ENCODE measurements at regions not wholly inside any gene's neighbourhood (a gene's known extent, or its start where the extent isn't known, plus 50 kb on each side); places are given as distances from the start of the nearest gene placed in this dataset.

DNA sequence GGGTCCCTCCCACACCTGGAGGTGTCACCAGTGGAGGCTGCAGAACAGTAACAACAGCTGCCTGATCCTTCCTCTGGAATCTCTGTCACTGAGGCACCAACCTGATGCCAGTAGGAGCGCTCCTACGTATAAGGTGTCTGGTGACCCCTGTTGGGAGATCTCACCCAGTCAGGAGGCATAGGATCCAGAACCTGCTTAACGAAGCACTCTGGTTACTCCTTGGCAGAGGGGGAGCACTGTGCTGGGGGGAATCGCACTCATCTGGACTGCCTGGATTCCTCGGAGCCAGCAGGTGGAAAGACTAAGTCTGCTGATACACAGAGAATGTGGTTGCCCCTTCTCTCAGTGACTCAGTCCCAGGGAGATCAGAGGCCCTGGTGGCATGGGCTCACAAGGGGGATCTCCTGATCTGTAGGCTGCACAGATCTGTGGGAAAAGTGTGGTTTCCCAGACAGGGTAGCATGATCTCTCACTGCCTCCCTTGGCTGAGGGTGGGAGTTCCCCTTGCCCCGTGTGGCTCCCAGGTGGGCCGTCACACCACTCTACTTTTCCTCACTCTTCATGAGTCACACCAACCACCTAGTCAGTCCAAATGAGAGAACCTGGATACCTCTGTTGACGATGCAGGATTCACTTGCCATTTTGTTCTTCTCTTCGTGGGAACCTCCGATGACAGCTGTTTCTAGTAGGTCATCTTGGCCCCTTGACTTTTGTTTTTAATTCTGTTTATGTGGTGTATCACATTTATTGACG, 305.9 kb downstream of the IDS start:
- H3K79me2 ChIP-seq (ENCODE audit: low read depth), result no peaks in the 10 kb centered on the region
- Mint-ChIP-seq H3K4me3 (no peak overlapping the region), H3K27ac (no peak overlapping the region), H3K27me3 (ENCODE audit: insufficient read depth, low read depth) (peaks cover 2% of the 10 kb centered on the region), H3K36me3 (no peaks in the 10 kb centered on the region), H3K4me1 (no peaks in the 10 kb centered on the region), H3K9me3 (peaks cover 2% of the 10 kb centered on the region)
- H3K4me2 ChIP-seq, result no peak overlapping the region
- H2AFZ ChIP-seq (replicated peaks), result no peak overlapping the region
- no peak for DNase-seq (ENCODE audit: low spot score)
- no peaks in the 10 kb centered on the region for H3K9me3 ChIP-seq (ENCODE audit: low read depth)
- H3K27ac ChIP-seq, result no peak overlapping the region
- no peaks in the 10 kb centered on the region for H3K4me1 ChIP-seq
- no peaks in the 10 kb centered on the region for H4K20me1 ChIP-seq (ENCODE audit: low read depth)
- no peak overlapping the region for H3K4me3 ChIP-seq
- H3K9ac ChIP-seq, result no peak overlapping the region
- H3K27me3 ChIP-seq, result no peaks in the 10 kb centered on the region
- H3F3A ChIP-seq (ENCODE audit: low read depth), result no peaks in the 10 kb centered on the region
- H3K36me3 ChIP-seq, result no peaks in the 10 kb centered on the region
- TF ChIP-seq EZH2 (IDR thresholded peaks at IDR 0.05) (no peak), EZH2phosphoT487 (IDR thresholded peaks at IDR 0.05) (no peak)
- TF ChIP-seq, protein P1, sequence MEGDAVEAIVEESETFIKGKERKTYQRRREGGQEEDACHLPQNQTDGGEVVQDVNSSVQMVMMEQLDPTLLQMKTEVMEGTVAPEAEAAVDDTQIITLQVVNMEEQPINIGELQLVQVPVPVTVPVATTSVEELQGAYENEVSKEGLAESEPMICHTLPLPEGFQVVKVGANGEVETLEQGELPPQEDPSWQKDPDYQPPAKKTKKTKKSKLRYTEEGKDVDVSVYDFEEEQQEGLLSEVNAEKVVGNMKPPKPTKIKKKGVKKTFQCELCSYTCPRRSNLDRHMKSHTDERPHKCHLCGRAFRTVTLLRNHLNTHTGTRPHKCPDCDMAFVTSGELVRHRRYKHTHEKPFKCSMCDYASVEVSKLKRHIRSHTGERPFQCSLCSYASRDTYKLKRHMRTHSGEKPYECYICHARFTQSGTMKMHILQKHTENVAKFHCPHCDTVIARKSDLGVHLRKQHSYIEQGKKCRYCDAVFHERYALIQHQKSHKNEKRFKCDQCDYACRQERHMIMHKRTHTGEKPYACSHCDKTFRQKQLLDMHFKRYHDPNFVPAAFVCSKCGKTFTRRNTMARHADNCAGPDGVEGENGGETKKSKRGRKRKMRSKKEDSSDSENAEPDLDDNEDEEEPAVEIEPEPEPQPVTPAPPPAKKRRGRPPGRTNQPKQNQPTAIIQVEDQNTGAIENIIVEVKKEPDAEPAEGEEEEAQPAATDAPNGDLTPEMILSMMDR (IDR thresholded peaks at IDR 0.05), result no peak

DNA sequence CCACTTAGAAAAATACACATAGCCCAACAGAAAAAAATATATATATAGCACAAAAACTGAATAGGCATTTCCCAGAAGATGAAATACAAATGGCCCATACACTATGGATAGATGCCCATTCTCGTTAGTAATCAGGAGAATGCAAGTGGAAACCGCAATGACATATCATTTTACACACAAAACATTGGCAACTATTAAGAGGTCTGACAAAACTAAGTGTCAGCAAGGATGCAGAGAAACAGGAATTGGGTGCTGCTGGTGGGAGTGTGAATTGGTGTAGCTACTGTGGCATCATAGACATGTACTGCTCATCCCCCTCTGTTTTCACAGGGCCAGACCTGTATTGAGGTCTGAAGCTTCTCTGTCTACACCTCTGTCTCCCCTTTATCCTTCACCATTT, 320.0 kb downstream of the IDS start:
- Mint-ChIP-seq H3K4me3 (no peak overlapping the region), H3K36me3 (no peaks in the 10 kb centered on the region), H3K27ac (no peak overlapping the region), H3K4me1 (no peaks in the 10 kb centered on the region), H3K27me3 (ENCODE audit: insufficient read depth, low read depth) (no peaks in the 10 kb centered on the region), H3K9me3 (no peaks in the 10 kb centered on the region)
- Histone ChIP-seq H3K9me3 (ENCODE audit: low read depth) (no peaks in the 10 kb centered on the region), H3K9ac (no peak overlapping the region), H3F3A (ENCODE audit: low read depth) (no peaks in the 10 kb centered on the region), H2AFZ (replicated peaks) (no peak overlapping the region), H3K4me3 (no peak overlapping the region), H3K27me3 (no peaks in the 10 kb centered on the region), H3K4me2 (no peak overlapping the region), H4K20me1 (ENCODE audit: low read depth) (no peaks in the 10 kb centered on the region), H3K27ac (no peak overlapping the region), H3K36me3 (no peaks in the 10 kb centered on the region), H3K4me1 (no peaks in the 10 kb centered on the region), H3K79me2 (ENCODE audit: low read depth) (no peaks in the 10 kb centered on the region)
- no peak for DNase-seq (ENCODE audit: low spot score)
- TF ChIP-seq, protein P1 (IDR thresholded peaks at IDR 0.05), result no peak
- TF ChIP-seq EZH2phosphoT487 (IDR thresholded peaks at IDR 0.05) (no peak), EZH2 (IDR thresholded peaks at IDR 0.05) (no peak)

DNA sequence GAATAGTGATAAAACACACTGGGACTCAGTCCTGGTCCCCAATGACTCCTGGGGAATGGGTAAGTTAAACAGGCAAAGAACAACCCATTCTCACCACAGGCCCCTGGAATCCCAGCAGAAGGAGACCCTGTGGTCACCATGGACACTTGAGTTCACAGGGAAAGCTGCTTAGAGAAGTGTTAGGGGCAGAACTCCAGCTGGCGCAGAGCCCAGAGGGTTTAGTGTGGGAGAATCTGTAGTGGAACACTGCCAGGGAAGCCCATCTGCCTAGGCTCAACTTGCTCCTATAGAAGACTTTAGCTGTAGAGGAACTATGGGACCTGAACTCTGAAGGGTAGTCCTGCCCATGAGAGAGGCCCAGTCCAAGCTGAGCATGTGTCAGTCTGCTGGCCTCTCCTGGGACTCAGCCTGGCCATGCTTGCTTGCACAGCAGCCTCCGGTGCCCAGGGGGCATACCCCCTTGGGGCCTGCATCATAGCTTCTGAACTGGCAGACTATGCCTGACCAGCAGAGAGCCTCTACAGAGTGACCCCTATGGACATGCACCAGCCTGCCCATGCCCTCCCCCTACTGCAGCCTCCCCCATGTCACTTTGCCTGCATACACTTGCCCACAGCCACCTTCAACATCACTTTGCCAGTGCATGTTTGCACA, 343.5 kb downstream of the IDS start:
- Histone ChIP-seq H3K9ac (no peak overlapping the region), H3K27me3 (no peaks in the 10 kb centered on the region), H3K36me3 (no peaks in the 10 kb centered on the region), H3F3A (ENCODE audit: low read depth) (no peaks in the 10 kb centered on the region), H3K27ac (no peak overlapping the region), H3K9me3 (ENCODE audit: low read depth) (no peaks in the 10 kb centered on the region), H3K4me1 (no peaks in the 10 kb centered on the region), H2AFZ (replicated peaks) (no peak overlapping the region), H4K20me1 (ENCODE audit: low read depth) (no peaks in the 10 kb centered on the region), H3K4me2 (no peak overlapping the region), H3K79me2 (ENCODE audit: low read depth) (no peaks in the 10 kb centered on the region), H3K4me3 (no peak overlapping the region)
- H3K27ac Mint-ChIP-seq, result no peak overlapping the region
- no peaks in the 10 kb centered on the region for H3K27me3 Mint-ChIP-seq (ENCODE audit: insufficient read depth, low read depth)
- TF ChIP-seq EZH2 (IDR thresholded peaks at IDR 0.05) (no peak), EZH2phosphoT487 (IDR thresholded peaks at IDR 0.05) (no peak)
- TF ChIP-seq, protein P1 (IDR thresholded peaks at IDR 0.05), result no peak
- H3K36me3 Mint-ChIP-seq, result no peaks in the 10 kb centered on the region
- H3K4me1 Mint-ChIP-seq, result no peaks in the 10 kb centered on the region
- no peak for DNase-seq (ENCODE audit: low spot score)
- H3K4me3 Mint-ChIP-seq, result no peak overlapping the region
- H3K9me3 Mint-ChIP-seq, result peaks cover 8% of the 10 kb centered on the region

All from neural progenitor cell (in vitro differentiated cells).